Breast epithelium (tissue), 4 donors: ENCODE measurements at regions not wholly inside any gene's neighbourhood (a gene's known extent, or its start where the extent isn't known, plus 50 kb on each side); places are given as distances from the start of the nearest gene placed in this dataset.
"Not testable (repeated sequence)": the region's sequence is repeated elsewhere in the genome, so short reads cannot be mapped to it uniquely, and the experiment has no call there.

Source experiments
- DNase-seq, 2 donors: peaks; one replicate each; pipeline ENCODE4 v3.0.0-alpha.2; 2019; ENCODE audit warnings: low spot score in 2 of 2
- H3K27ac ChIP-seq, 2 donors: fragments of 200-600 bp; sonication (generic) in 1 of 2; one replicate each; pipeline ENCODE4 v1.5.1; 2016 to 2019; ENCODE audit warnings: mild to moderate bottlenecking in 1 of 2
- H3K27me3 ChIP-seq, 2 donors: fragments of 200-600 bp; sonication (generic) in 1 of 2; one replicate each; pipeline versions ENCODE4 v1.5.1 to v1.6.0; 2017 to 2019; ENCODE audit warnings: control low read depth in 1 of 2, mild to moderate bottlenecking in 1 of 2
- H3K36me3 ChIP-seq: fragments of 200-600 bp; one replicate; pipeline ENCODE4 v1.5.1; 2019
- H3K4me1 ChIP-seq, 2 donors: fragments of 200-600 bp; sonication (generic); one replicate each; pipeline ENCODE4 v1.5.1; 2016 to 2019; ENCODE audit warnings: control low read depth in 1 of 2
- H3K4me3 ChIP-seq, 3 donors: fragments of 200-600 bp; sonication (generic); 1 replicate in 2 of 3; 2 replicates in 1 of 3; pipeline ENCODE4 v1.5.1; 2016 to 2019; ENCODE audit warnings: mild to moderate bottlenecking in 3 of 3, moderate library complexity in 2 of 3
- H3K9me3 ChIP-seq, 2 donors: fragments of 200-600 bp; sonication (generic) in 1 of 2; one replicate each; pipeline ENCODE4 v1.5.1; 2016 to 2019; ENCODE audit warnings: control low read depth in 1 of 2
- POLR2A ChIP-seq: fragments of 450-650 bp; IDR thresholded peaks from one replicate; pipeline ENCODE4 v1.6.1; 2016; ENCODE audit warnings: antibody characterized with exemption, mild to moderate bottlenecking, moderate library complexity
- POLR2AphosphoS5 ChIP-seq, 3 donors: sonication (generic); formaldehyde crosslinking; IDR thresholded peaks; one replicate each; pipeline ENCODE4 v1.6.1; 2017; ENCODE audit warnings: antibody characterized with exemption in 3 of 3
- intact Hi-C: fragments of 100-400 bp; cut with DNase I; formaldehyde crosslinking; loops from one replicate; pipeline ENCODE4 v1.15.1; 2023; ENCODE audit warnings: low total_unique reads
- TF ChIP-seq, protein P1 (sequence below), 3 donors: fragments of 450-650 bp; IDR thresholded peaks; one replicate each; pipeline ENCODE4 v1.5.1; 2016 to 2017; ENCODE audit warnings: antibody characterized with exemption in 3 of 3, mild to moderate bottlenecking in 3 of 3, moderate library complexity in 3 of 3

DNA sequence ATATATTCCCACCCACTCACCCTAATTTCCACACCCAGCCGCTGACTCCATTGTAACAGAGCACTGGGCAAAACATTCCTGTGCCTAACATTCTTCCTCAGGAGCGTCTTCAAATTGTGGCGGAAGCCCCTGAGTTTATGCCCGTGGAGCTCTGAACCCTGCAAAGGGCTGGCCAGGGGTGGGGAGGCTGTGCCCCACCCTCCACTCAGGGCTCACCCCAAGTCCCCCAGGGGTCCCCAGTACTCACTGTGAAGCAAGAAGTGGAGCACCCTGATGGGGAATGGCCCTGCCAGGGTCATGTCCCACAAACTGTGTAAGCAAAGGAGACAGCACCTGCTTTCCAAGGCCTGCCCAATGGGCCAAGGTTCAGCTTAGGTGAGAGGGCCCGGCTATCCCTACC, 303.2 kb downstream of the PREX1 start:
- Histone ChIP-seq H3K4me1 (no peaks in the 10 kb centered on the region), H3K9me3 (peaks cover 0 to 2% of the 10 kb centered on the region in 2 donors), H3K27ac (no peak overlapping the region), H3K4me3 (no peak overlapping the region), H3K27me3 (peaks cover 0 to 24% of the 10 kb centered on the region in 2 donors), H3K36me3 (no peaks in the 10 kb centered on the region)
- TF ChIP-seq, protein P1, sequence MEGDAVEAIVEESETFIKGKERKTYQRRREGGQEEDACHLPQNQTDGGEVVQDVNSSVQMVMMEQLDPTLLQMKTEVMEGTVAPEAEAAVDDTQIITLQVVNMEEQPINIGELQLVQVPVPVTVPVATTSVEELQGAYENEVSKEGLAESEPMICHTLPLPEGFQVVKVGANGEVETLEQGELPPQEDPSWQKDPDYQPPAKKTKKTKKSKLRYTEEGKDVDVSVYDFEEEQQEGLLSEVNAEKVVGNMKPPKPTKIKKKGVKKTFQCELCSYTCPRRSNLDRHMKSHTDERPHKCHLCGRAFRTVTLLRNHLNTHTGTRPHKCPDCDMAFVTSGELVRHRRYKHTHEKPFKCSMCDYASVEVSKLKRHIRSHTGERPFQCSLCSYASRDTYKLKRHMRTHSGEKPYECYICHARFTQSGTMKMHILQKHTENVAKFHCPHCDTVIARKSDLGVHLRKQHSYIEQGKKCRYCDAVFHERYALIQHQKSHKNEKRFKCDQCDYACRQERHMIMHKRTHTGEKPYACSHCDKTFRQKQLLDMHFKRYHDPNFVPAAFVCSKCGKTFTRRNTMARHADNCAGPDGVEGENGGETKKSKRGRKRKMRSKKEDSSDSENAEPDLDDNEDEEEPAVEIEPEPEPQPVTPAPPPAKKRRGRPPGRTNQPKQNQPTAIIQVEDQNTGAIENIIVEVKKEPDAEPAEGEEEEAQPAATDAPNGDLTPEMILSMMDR (IDR thresholded peaks at IDR 0.05) = no peak
- TF ChIP-seq POLR2A = no peak
- no peak for TF ChIP-seq POLR2AphosphoS5 (IDR thresholded peaks at IDR 0.05)
- intact Hi-C loops = no loop called here
- no peak for DNase-seq

DNA sequence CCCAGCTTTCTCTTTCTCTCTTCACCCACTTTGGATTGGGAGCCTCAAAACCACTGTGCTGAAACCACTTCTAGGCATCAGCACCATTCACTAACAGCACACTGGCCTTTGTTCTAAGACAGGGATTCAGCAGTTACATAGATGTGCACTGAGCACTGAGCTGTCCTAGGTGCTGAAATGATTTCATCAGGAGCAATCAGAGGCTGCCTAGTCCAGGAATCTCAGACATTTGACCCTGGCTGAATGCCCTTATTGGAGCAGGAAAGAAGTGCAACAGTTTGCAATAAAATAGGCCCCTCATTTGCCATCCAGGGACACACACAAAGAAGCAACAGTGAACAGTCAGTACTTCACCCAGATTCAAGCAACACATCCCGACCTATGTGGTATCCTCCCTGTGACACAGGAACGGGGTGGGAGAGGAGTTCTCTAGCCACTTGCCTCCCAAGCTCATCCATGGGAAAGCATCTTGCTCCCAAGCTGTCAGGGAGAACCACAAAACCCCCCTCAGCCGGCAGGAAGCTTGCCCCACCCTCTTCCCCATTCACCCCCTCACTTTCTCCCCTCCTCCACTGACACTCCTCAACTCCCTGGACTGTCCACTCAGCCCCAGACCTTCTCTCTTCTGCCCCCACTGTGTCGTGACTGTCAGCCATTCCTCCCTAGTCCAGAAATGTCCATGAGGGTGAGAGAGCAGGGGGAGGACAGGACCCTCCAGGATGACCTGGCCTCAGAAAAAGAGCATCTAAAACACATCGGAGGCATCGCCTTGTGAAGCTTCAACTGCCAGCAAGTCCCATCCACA, 304.4 kb downstream of the PREX1 start:
- DNase-seq = no peak
- Histone ChIP-seq H3K27me3 (peaks cover 0 to 17% of the 10 kb centered on the region in 2 donors), H3K36me3 (no peaks in the 10 kb centered on the region), H3K4me3 (no peak overlapping the region), H3K27ac (no peak overlapping the region), H3K9me3 (peaks cover 0 to 2% of the 10 kb centered on the region in 2 donors), H3K4me1 (no peaks in the 10 kb centered on the region)
- TF ChIP-seq POLR2AphosphoS5 (IDR thresholded peaks at IDR 0.05) = no peak
- TF ChIP-seq, protein P1 (IDR thresholded peaks at IDR 0.05) = no peak
- no peak for TF ChIP-seq POLR2A
- intact Hi-C loops = no loop called here

DNA sequence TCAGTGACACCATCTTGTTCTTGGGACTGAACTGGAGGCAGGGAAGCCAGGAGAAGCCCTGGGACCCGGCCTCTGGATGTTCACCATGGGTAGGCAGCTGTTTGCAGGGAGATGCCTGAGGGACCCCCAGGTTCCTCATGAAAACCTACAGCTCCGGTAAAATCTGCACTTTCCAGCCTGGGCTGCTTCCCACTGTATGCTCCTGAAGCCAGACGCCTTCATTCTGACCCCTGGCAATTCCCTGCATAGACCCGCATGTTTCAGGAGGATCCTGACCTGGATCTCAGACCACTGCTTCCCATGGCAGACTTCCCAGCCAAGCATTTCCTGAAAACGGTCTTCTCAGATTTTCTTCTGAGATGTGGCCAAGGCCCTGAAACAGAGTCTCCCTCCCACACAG, 306.7 kb downstream of the PREX1 start:
- Histone ChIP-seq H3K27me3 (no peaks in the 10 kb centered on the region), H3K4me3 (no peak overlapping the region), H3K4me1 (no peaks in the 10 kb centered on the region), H3K36me3 (no peaks in the 10 kb centered on the region), H3K27ac (no peak overlapping the region), H3K9me3 (peaks cover 0 to 2% of the 10 kb centered on the region in 2 donors)
- intact Hi-C loops = no loop called here
- DNase-seq = no peak
- TF ChIP-seq, protein P1 (IDR thresholded peaks at IDR 0.05) = no peak

DNA sequence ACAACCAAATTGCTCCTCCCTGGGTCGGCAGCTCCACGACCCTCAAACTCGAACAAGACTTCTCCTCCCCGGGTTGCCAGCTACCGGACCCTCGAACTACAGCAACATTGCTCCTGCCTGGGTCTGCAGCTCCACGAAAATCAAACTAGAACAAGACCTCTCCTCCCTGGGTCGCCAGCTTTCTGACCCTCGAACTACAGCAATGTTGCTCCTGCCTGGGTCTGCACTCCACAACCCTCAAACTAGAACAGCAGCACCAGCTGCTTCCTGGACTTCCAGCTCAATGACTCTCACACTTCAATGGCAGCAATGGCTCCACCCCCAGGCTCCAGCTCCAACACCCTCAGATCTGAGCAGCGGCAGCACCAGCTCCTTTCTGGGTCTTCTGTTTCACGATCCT, 311.6 kb downstream of the PREX1 start:
- DNase-seq, H3K27me3 ChIP-seq, H3K9me3 ChIP-seq, H3K36me3 ChIP-seq, H3K27ac ChIP-seq, intact Hi-C loops, H3K4me1 ChIP-seq, H3K4me3 ChIP-seq: not testable (repeated sequence)

DNA sequence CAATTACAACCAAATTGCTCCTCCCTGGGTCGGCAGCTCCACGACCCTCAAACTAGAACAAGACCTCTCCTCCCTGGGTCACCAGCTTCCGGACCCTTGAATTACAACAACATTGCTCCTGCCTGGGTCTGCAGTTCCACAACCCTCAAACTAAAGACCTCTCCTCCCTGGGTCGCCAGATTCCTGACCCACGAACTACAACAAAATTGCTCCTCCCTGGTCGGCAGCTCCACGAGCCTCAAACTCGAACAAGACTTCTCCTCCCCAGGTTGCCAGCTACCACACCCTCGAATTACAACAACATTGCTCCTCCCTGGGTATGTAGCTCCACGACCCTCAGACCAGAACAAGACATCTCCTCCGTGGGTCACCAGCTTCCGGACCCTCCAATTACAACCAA, 313.2 kb downstream of the PREX1 start:
- H3K4me3 ChIP-seq, DNase-seq, H3K36me3 ChIP-seq, H3K27me3 ChIP-seq, H3K9me3 ChIP-seq, intact Hi-C loops, H3K4me1 ChIP-seq, H3K27ac ChIP-seq: not testable (repeated sequence)

DNA sequence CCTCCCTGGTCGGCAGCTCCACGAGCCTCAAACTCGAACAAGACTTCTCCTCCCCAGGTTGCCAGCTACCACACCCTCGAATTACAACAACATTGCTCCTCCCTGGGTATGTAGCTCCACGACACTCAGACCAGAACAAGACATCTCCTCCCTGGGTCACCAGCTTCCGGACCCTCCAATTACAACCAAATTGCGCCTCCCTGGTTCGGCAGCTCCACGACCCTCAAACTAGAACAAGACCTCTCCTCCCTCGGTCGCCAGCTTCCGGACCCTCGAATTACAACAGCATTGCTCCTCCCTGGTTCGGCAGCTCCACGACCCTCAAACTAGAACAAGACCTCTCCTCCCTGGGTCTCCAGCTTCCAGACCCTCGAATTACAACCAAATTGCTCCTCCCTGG, 315.3 kb downstream of the PREX1 start:
- H3K9me3 ChIP-seq, H3K4me3 ChIP-seq, H3K36me3 ChIP-seq, H3K27ac ChIP-seq, H3K4me1 ChIP-seq, H3K27me3 ChIP-seq, DNase-seq, intact Hi-C loops: not testable (repeated sequence)

DNA sequence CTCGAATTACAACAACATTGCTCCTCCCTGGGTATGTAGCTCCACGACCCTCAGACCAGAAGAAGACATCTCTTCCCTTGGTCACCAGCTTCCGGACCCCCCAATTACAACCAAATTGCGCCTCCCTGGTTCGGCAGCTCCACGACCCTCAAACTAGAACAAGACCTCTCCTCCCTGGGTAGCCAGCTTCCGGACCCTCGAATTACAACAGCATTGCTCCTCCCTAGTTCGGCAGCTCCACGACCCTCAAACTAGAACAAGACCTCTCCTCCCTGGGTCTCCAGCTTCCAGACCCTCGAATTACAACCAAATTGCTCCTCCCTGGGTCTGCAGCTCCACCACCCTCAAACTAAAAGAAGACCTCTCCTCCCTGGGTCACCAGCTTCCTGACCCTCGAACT, 322.7 kb downstream of the PREX1 start:
- H3K27ac ChIP-seq, intact Hi-C loops, H3K4me1 ChIP-seq, H3K9me3 ChIP-seq, H3K4me3 ChIP-seq, H3K36me3 ChIP-seq, DNase-seq, H3K27me3 ChIP-seq: not testable (repeated sequence)
